WTC11 (cell line): ENCODE measurements at regions not wholly inside any gene's neighbourhood (a gene's known extent, or its start where the extent isn't known, plus 50 kb on each side); places are given as distances from the start of the nearest gene placed in this dataset.

Experiments used
- ATAC-seq: fragments of 200-7000 bp; cut with Tn5 transposase; 2 replicates; pipeline ENCODE4 v1.10.0; 2021; ENCODE audit warnings: mild to moderate bottlenecking, moderate library complexity
- CTCF ChIA-PET: fragments of 300-600 bp; sonication (Branson Sonifier 250); formaldehyde crosslinking; loops from one replicate; lab custom pipeline; 2021; ENCODE audit warnings: antibody characterized with exemption; lab: Charles Lee
- POLR2A ChIA-PET: fragments of 350-600 bp; sonication (Branson Sonifier 250); formaldehyde crosslinking; loops from one replicate; lab custom pipeline; 2021; ENCODE audit warnings: antibody characterized with exemption; lab: Charles Lee
- DNase-seq: peaks from one replicate; pipeline ENCODE4 v3.0.0; 2021; ENCODE audit warnings: low spot score
- H3K27ac Mint-ChIP-seq: 2 replicates; pipeline ENCODE4 v1.8.0; 2021; ENCODE audit warnings: mixed read lengths
- H3K27me3 Mint-ChIP-seq: 2 replicates; pipeline ENCODE4 v1.8.0; 2021; ENCODE audit warnings: low read depth, mild to moderate bottlenecking, moderate library complexity, mixed read lengths
- H3K36me3 Mint-ChIP-seq: 2 replicates; pipeline ENCODE4 v1.8.0; 2021; ENCODE audit warnings: mixed read lengths
- H3K4me1 Mint-ChIP-seq: 2 replicates; pipeline ENCODE4 v1.8.0; 2022; ENCODE audit warnings: mixed read lengths
- H3K4me3 Mint-ChIP-seq: 2 replicates; pipeline ENCODE4 v1.8.0; 2021; ENCODE audit warnings: mild to moderate bottlenecking, moderate library complexity, mixed read lengths
- H3K9me3 Mint-ChIP-seq: 2 replicates; pipeline ENCODE4 v1.8.0; 2021; ENCODE audit warnings: mixed read lengths
- CREB1 ChIP-seq: sonication (generic); formaldehyde crosslinking; IDR thresholded peaks from 2 replicates; pipeline ENCODE4 v1.8.0; 2023; ENCODE audit warnings: mild to moderate bottlenecking, missing genetic modification reagents
- ELF4 ChIP-seq: sonication (generic); formaldehyde crosslinking; IDR thresholded peaks from 2 replicates; pipeline ENCODE4 v1.8.1; 2022; ENCODE audit warnings: low read depth, mild to moderate bottlenecking, moderate library complexity, missing genetic modification reagents
- EMX1 ChIP-seq: fragments of 250-450 bp; sonication (Bioruptor Pico); IDR thresholded peaks from 2 replicates; pipeline ENCODE4 v1.8.0; 2021; ENCODE audit warnings: mild to moderate bottlenecking
- GTF2I ChIP-seq: fragments of 250-450 bp; sonication (Bioruptor Pico); conservative IDR thresholded peaks from 2 replicates; pipeline ENCODE4 v1.4.0; 2021; ENCODE audit warnings: mild to moderate bottlenecking
- SOX15 ChIP-seq: fragments of 250-450 bp; sonication (Bioruptor Pico); IDR thresholded peaks from 2 replicates; pipeline ENCODE4 v1.9.0; 2021; ENCODE audit warnings: mild to moderate bottlenecking
- TCF7 ChIP-seq: sonication (generic); formaldehyde crosslinking; IDR thresholded peaks from 2 replicates; pipeline ENCODE4 v1.8.0; 2022; ENCODE audit warnings: mild to moderate bottlenecking, low read depth, missing genetic modification reagents, moderate library complexity
- ZNF121 ChIP-seq: sonication (generic); formaldehyde crosslinking; IDR thresholded peaks from 2 replicates; pipeline ENCODE4 v1.8.0; 2023; ENCODE audit warnings: missing genetic modification reagents
- ZNF219 ChIP-seq: sonication (generic); formaldehyde crosslinking; IDR thresholded peaks from 2 replicates; pipeline ENCODE4 v1.8.0; 2023; ENCODE audit warnings: missing genetic modification reagents, mild to moderate bottlenecking, borderline replicate concordance
- ZNF671 ChIP-seq: fragments of 250-450 bp; sonication (Bioruptor Pico); IDR thresholded peaks from 2 replicates; pipeline ENCODE4 v1.8.0; 2021; ENCODE audit warnings: mild to moderate bottlenecking
- TF ChIP-seq, protein P1 (sequence below): sonication (generic); formaldehyde crosslinking; IDR thresholded peaks from 2 replicates; pipeline ENCODE4 v1.8.1; 2023; ENCODE audit warnings: mild to moderate bottlenecking, missing genetic modification reagents, moderate library complexity
- TF ChIP-seq, protein P2 (sequence below): sonication (generic); formaldehyde crosslinking; conservative IDR thresholded peaks from 2 replicates; pipeline ENCODE4 v1.8.1; 2022; ENCODE audit warnings: mild to moderate bottlenecking, missing genetic modification reagents
- TF ChIP-seq, protein P3 (sequence below): sonication (generic); formaldehyde crosslinking; conservative IDR thresholded peaks from 2 replicates; pipeline ENCODE4 v1.8.1; 2023; ENCODE audit warnings: mild to moderate bottlenecking, low read depth, missing genetic modification reagents, moderate library complexity
- TF ChIP-seq, protein P4 (sequence below): sonication (generic); formaldehyde crosslinking; IDR thresholded peaks from 2 replicates; pipeline ENCODE4 v1.8.0; 2023; ENCODE audit warnings: mild to moderate bottlenecking, missing genetic modification reagents
- TF ChIP-seq, protein P5 (sequence below): sonication (generic); formaldehyde crosslinking; IDR thresholded peaks from 2 replicates; pipeline ENCODE4 v1.8.0; 2023; ENCODE audit warnings: missing genetic modification reagents, mild to moderate bottlenecking, borderline replicate concordance

DNA sequence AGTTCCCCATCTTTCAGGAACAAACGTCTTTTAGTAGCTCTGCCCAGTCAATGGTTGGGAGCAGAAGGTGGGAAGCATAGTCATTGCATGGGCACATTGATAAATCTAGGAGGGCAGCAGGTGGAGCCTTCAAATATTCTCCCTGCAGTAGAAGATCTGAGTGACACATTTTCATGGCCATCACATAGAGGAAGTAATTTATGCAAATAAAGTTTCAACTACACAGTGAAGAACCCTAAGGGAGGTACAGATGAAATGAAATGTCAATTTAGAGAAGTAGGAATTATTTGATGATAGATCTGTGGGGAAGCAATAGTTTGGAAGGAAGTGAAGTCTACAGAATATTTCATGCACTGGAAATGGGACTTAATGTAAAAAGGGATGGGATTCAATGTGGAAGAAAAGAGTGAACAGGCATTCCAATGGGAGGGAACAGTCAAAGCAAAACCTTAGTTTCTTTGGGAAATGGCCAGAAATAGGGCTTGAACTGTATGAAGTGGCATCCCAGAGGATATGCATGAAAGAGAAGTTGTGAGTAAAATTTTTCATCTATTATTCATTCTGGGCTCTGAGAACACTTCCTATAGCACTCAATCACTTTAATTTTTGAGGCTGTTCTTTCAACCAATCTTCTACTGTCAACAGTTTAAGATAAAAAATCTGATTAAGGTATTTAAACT lies 256.2 kb upstream of the LUZP2 start:
- no peaks in the 10 kb centered on the region for H3K4me1 Mint-ChIP-seq

DNA sequence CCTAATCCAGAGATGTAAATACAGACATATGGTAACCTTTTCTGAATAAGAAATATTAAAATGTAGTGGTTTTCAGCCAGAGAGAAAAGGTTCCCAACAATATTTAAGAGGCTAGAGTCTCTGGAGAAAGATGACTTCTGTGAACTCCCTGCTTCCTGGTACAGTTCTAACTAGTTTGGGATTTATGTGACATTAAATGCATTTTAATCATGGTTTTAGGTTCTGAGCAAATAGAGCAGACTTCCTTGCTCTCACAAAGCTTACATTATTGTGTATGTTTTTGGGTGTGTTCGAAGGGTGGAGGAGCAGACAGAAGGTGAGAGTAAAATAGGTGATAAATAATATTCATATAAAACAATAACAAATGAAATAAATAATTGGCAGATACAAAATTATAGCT lies 250.1 kb upstream of the LUZP2 start:
- ATAC-seq = no peak
- CTCF ChIA-PET = no interaction called here
- TF ChIP-seq, protein P1, sequence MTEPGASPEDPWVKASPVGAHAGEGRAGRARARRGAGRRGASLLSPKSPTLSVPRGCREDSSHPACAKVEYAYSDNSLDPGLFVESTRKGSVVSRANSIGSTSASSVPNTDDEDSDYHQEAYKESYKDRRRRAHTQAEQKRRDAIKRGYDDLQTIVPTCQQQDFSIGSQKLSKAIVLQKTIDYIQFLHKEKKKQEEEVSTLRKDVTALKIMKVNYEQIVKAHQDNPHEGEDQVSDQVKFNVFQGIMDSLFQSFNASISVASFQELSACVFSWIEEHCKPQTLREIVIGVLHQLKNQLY (CRISPR knock-in tag) = no peak
- TF ChIP-seq CREB1 = no peak
- TF ChIP-seq, protein P2, sequence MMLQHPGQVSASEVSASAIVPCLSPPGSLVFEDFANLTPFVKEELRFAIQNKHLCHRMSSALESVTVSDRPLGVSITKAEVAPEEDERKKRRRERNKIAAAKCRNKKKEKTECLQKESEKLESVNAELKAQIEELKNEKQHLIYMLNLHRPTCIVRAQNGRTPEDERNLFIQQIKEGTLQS (CRISPR knock-in tag) = no peak
- no peak for TF ChIP-seq TCF7
- TF ChIP-seq ZNF121 = no peak
- no peak for TF ChIP-seq EMX1 (CRISPR knock-in tag)
- no peak for TF ChIP-seq GTF2I
- TF ChIP-seq, protein P3, sequence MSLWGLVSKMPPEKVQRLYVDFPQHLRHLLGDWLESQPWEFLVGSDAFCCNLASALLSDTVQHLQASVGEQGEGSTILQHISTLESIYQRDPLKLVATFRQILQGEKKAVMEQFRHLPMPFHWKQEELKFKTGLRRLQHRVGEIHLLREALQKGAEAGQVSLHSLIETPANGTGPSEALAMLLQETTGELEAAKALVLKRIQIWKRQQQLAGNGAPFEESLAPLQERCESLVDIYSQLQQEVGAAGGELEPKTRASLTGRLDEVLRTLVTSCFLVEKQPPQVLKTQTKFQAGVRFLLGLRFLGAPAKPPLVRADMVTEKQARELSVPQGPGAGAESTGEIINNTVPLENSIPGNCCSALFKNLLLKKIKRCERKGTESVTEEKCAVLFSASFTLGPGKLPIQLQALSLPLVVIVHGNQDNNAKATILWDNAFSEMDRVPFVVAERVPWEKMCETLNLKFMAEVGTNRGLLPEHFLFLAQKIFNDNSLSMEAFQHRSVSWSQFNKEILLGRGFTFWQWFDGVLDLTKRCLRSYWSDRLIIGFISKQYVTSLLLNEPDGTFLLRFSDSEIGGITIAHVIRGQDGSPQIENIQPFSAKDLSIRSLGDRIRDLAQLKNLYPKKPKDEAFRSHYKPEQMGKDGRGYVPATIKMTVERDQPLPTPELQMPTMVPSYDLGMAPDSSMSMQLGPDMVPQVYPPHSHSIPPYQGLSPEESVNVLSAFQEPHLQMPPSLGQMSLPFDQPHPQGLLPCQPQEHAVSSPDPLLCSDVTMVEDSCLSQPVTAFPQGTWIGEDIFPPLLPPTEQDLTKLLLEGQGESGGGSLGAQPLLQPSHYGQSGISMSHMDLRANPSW (CRISPR knock-in tag) = no peak
- TF ChIP-seq ELF4 (CRISPR knock-in tag) = no peak
- no peak for TF ChIP-seq ZNF671 (CRISPR knock-in tag)
- TF ChIP-seq, protein P4, sequence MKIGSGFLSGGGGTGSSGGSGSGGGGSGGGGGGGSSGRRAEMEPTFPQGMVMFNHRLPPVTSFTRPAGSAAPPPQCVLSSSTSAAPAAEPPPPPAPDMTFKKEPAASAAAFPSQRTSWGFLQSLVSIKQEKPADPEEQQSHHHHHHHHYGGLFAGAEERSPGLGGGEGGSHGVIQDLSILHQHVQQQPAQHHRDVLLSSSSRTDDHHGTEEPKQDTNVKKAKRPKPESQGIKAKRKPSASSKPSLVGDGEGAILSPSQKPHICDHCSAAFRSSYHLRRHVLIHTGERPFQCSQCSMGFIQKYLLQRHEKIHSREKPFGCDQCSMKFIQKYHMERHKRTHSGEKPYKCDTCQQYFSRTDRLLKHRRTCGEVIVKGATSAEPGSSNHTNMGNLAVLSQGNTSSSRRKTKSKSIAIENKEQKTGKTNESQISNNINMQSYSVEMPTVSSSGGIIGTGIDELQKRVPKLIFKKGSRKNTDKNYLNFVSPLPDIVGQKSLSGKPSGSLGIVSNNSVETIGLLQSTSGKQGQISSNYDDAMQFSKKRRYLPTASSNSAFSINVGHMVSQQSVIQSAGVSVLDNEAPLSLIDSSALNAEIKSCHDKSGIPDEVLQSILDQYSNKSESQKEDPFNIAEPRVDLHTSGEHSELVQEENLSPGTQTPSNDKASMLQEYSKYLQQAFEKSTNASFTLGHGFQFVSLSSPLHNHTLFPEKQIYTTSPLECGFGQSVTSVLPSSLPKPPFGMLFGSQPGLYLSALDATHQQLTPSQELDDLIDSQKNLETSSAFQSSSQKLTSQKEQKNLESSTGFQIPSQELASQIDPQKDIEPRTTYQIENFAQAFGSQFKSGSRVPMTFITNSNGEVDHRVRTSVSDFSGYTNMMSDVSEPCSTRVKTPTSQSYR (CRISPR knock-in tag) = no peak
- TF ChIP-seq SOX15 (CRISPR knock-in tag) = no peak
- TF ChIP-seq, protein P5, sequence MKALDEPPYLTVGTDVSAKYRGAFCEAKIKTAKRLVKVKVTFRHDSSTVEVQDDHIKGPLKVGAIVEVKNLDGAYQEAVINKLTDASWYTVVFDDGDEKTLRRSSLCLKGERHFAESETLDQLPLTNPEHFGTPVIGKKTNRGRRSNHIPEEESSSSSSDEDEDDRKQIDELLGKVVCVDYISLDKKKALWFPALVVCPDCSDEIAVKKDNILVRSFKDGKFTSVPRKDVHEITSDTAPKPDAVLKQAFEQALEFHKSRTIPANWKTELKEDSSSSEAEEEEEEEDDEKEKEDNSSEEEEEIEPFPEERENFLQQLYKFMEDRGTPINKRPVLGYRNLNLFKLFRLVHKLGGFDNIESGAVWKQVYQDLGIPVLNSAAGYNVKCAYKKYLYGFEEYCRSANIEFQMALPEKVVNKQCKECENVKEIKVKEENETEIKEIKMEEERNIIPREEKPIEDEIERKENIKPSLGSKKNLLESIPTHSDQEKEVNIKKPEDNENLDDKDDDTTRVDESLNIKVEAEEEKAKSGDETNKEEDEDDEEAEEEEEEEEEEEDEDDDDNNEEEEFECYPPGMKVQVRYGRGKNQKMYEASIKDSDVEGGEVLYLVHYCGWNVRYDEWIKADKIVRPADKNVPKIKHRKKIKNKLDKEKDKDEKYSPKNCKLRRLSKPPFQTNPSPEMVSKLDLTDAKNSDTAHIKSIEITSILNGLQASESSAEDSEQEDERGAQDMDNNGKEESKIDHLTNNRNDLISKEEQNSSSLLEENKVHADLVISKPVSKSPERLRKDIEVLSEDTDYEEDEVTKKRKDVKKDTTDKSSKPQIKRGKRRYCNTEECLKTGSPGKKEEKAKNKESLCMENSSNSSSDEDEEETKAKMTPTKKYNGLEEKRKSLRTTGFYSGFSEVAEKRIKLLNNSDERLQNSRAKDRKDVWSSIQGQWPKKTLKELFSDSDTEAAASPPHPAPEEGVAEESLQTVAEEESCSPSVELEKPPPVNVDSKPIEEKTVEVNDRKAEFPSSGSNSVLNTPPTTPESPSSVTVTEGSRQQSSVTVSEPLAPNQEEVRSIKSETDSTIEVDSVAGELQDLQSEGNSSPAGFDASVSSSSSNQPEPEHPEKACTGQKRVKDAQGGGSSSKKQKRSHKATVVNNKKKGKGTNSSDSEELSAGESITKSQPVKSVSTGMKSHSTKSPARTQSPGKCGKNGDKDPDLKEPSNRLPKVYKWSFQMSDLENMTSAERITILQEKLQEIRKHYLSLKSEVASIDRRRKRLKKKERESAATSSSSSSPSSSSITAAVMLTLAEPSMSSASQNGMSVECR (CRISPR knock-in tag) = no peak

More for the DNA sequence above, 256.2 kb upstream of the LUZP2 start:
- CTCF ChIA-PET = no interaction called here
- no peaks in the 10 kb centered on the region for H3K36me3 Mint-ChIP-seq
- no peak for TF ChIP-seq GTF2I
- TF ChIP-seq, protein P3 (CRISPR knock-in tag) = no peak
- no peak for TF ChIP-seq ZNF219 (CRISPR knock-in tag)
- TF ChIP-seq, protein P4 (CRISPR knock-in tag) = no peak
- TF ChIP-seq, all 79 proteins: peak for 0
- H3K4me3 Mint-ChIP-seq = no peak overlapping the region
- peaks cover 8% of the 10 kb centered on the region for H3K9me3 Mint-ChIP-seq
- no peak for ATAC-seq
- no peak overlapping the region for H3K27ac Mint-ChIP-seq
- POLR2A ChIA-PET = no interaction called here
- no peak for DNase-seq
- no peaks in the 10 kb centered on the region for H3K27me3 Mint-ChIP-seq

More for the DNA sequence above, 250.1 kb upstream of the LUZP2 start:
- H3K27me3 Mint-ChIP-seq = no peaks in the 10 kb centered on the region
- H3K27ac Mint-ChIP-seq = no peak overlapping the region
- H3K36me3 Mint-ChIP-seq = no peaks in the 10 kb centered on the region
- no peak overlapping the region for H3K4me3 Mint-ChIP-seq
- POLR2A ChIA-PET = no interaction called here
- no peaks in the 10 kb centered on the region for H3K4me1 Mint-ChIP-seq
- H3K9me3 Mint-ChIP-seq = peaks cover 8% of the 10 kb centered on the region
- DNase-seq = no peak
